Adrenal gland (tissue), 9 donors: ENCODE measurements at regions not wholly inside any gene's neighbourhood (a gene's known extent, or its start where the extent isn't known, plus 50 kb on each side); places are given as distances from the start of the nearest gene placed in this dataset.

Experiments
- DNase-seq, 7 donors: peaks; one replicate each; pipeline ENCODE4 v3.0.0-alpha.2; 2019 to 2020
- H3K27ac ChIP-seq, 5 donors: fragments of 200-600 bp; sonication (generic) in 4 of 5; 1 replicate in 3 of 5; 2 replicates in 2 of 5; pipeline versions ENCODE4 v1.5.1 to v1.8.0; 2016 to 2020; ENCODE audit warnings: mild to moderate bottlenecking in 1 of 5
- H3K27me3 ChIP-seq: fragments of 200-600 bp; 2 replicates; pipeline ENCODE4 v1.8.0; 2021
- H3K36me3 ChIP-seq, 2 donors: fragments of 200-600 bp; replicated peaks in 1 of 2; 1 replicate in 1 of 2; 2 replicates in 1 of 2; pipeline versions ENCODE4 v1.5.1 to v1.8.0; 2018 to 2022
- H3K4me1 ChIP-seq, 2 donors: fragments of 200-600 bp; replicated peaks in 1 of 2; 1 replicate in 1 of 2; 2 replicates in 1 of 2; pipeline versions ENCODE4 v1.5.1 to v1.8.0; 2018 to 2021
- H3K4me3 ChIP-seq, 4 donors: fragments of 200-600 bp; sonication (generic) in 3 of 4; one replicate each; pipeline ENCODE4 v1.5.1; 2016 to 2018
- H3K9me3 ChIP-seq, 3 donors: fragments of 200-600 bp; sonication (generic) in 1 of 3; replicated peaks in 1 of 3; 1 replicate in 2 of 3; 2 replicates in 1 of 3; pipeline versions ENCODE4 v1.5.1 to v1.8.0; 2016 to 2021
- POLR2A ChIP-seq, 2 donors: fragments of 450-650 bp; IDR thresholded peaks; one replicate each; pipeline ENCODE4 v1.6.1; 2017; ENCODE audit warnings: antibody characterized with exemption in 2 of 2, mild to moderate bottlenecking in 2 of 2, moderate library complexity in 1 of 2
- WGBS, 4 donors: extraction: QIAGEN DNeasy Blood & Tissue Kit in 2 of 4; methylation state at CpG; one replicate each; pipeline versions ENCODE4 v1.1.5 to v1.1.7; 2013 to 2017; 5-methylcytosine and 5-hydroxymethylcytosine counted together
- intact Hi-C, 2 donors: fragments of 100-400 bp; cut with DNase I; formaldehyde crosslinking; loops; one replicate each; pipeline versions ENCODE4 v1.14.1 to v1.15.0; 2022 to 2023
- TF ChIP-seq, protein P1 (sequence below), 6 experiments: fragments of 450-650 bp in 4 of 6; fragments of 200-600 bp in 2 of 6; sonication (generic) in 1 of 6; IDR thresholded peaks; 1 replicate in 5 of 6; 2 replicates in 1 of 6; pipeline versions ENCODE4 v1.5.1 to v1.8.0; 2016 to 2021; ENCODE audit warnings: antibody characterized with exemption in 6 of 6, mild to moderate bottlenecking in 2 of 6, moderate library complexity in 1 of 6
- donor health status: healthy with polysubstance abuse.
- donor health status: Bipolar disorder and iron deficiency.
- donor health status: DM: yes; HTN: yes; CAD: no.
- donor health status: DM: no; HTN: no; CAD: no.
- donor health status: DM: no; HTN: no; CAD: no.

DNA sequence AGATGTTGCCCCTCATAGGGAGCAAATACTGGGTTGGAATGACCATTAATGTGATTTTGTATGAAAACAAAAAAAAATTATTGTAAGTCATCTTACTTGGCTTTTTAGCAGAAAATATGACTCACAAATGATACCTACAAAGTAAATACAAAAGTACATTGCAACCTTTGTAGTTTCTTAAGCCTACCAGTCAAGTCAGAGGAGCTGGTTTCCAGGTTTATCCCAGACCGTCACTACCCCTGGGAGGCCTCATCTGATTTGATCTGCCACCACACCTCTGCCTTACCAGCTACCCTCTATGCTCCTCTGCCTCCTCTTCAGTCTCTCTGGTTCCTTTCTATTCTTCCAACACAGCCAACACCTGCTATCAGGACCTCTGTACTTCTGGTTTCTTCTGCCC is 349.9 kb upstream of the CCNH start:
- H3K36me3 ChIP-seq: no peaks in the 10 kb centered on the region
- H3K27me3 ChIP-seq: no peaks in the 10 kb centered on the region
- no peak overlapping the region for H3K27ac ChIP-seq
- TF ChIP-seq, protein P1, sequence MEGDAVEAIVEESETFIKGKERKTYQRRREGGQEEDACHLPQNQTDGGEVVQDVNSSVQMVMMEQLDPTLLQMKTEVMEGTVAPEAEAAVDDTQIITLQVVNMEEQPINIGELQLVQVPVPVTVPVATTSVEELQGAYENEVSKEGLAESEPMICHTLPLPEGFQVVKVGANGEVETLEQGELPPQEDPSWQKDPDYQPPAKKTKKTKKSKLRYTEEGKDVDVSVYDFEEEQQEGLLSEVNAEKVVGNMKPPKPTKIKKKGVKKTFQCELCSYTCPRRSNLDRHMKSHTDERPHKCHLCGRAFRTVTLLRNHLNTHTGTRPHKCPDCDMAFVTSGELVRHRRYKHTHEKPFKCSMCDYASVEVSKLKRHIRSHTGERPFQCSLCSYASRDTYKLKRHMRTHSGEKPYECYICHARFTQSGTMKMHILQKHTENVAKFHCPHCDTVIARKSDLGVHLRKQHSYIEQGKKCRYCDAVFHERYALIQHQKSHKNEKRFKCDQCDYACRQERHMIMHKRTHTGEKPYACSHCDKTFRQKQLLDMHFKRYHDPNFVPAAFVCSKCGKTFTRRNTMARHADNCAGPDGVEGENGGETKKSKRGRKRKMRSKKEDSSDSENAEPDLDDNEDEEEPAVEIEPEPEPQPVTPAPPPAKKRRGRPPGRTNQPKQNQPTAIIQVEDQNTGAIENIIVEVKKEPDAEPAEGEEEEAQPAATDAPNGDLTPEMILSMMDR (IDR thresholded peaks at IDR 0.05): no peak
- no peak for TF ChIP-seq POLR2A (IDR thresholded peaks at IDR 0.05)
- no peaks in the 10 kb centered on the region for H3K9me3 ChIP-seq
- H3K4me1 ChIP-seq: no peaks in the 10 kb centered on the region
- H3K4me3 ChIP-seq: no peak overlapping the region
- intact Hi-C loops: no loop called here
- DNase-seq: no peak
- WGBS, 4 donors: 71 to 78% (median 77%) methylated on average over 1 of the region's 1 CpG

- no peaks in the 10 kb centered on the region for H3K27me3 ChIP-seq
- no peak for TF ChIP-seq POLR2A (IDR thresholded peaks at IDR 0.05)
- TF ChIP-seq, protein P1 (IDR thresholded peaks at IDR 0.05): no peak
- intact Hi-C loops: no loop called here
- H3K27ac ChIP-seq: no peak overlapping the region
- H3K36me3 ChIP-seq: no peaks in the 10 kb centered on the region
- no peaks in the 10 kb centered on the region for H3K9me3 ChIP-seq
- no peak overlapping the region for H3K4me3 ChIP-seq
- no peaks in the 10 kb centered on the region for H3K4me1 ChIP-seq
- no peak for DNase-seq
- 52 to 70% (median 59%) methylated on average over 1 of the region's 1 CpG for WGBS, 4 donors
Observed at GRCh38 chr5:87756951-87757350, 344.2 kb upstream of the CCNH start.

- 33 to 42% (median 40%) methylated on average over 5 of the region's 5 CpGs for WGBS, 4 donors
- TF ChIP-seq, protein P1 (IDR thresholded peaks at IDR 0.05): no peak
- TF ChIP-seq POLR2A (IDR thresholded peaks at IDR 0.05): no peak
- Histone ChIP-seq H3K9me3 (no peaks in the 10 kb centered on the region), H3K4me1 (no peaks in the 10 kb centered on the region), H3K27ac (no peak overlapping the region), H3K4me3 (no peak overlapping the region), H3K27me3 (no peaks in the 10 kb centered on the region), H3K36me3 (no peaks in the 10 kb centered on the region)
- intact Hi-C loops: no loop called here
- DNase-seq: no peak
Observed at GRCh38 chr5:87755360-87755759, 342.6 kb upstream of the CCNH start.

DNA sequence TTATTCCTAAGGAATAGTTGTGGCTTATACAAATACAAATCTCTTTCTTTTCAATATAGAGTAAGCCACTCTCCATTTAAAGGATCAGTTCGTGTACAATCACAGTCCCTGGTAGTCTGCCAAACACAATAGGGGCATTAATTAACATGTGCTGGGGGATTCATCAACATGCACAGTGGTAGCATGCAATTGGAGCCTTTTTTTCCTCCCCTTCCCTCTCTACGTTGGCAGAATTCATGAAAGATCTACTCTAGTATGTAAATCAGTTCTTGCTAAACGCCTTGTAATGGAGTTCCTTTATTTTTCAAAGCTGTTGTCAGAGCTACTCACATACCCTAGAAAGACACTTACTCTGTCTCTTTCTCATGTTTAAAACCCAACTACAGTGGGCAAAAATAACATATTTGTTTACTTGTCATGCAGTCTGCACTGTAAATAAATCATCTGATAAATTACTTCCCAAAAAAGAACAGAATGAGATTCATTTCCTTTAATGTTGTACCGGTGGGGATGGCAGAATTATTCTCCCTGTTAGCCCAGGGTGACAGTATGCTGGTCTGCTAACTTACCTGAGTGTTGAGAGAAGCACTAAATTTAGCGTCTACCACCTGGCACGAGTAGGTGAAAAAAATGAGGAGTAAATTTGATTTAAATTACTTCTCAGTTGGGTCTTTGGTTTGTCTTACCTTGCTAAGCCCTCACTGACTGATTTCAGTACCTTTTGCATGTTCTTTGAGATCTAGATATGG is 341.5 kb upstream of the CCNH start:
- Histone ChIP-seq H3K4me1 (no peaks in the 10 kb centered on the region), H3K9me3 (no peaks in the 10 kb centered on the region), H3K36me3 (no peaks in the 10 kb centered on the region), H3K27me3 (no peaks in the 10 kb centered on the region), H3K4me3 (no peak overlapping the region), H3K27ac (no peak overlapping the region)
- WGBS, 4 donors: 9 to 26% (median 12%) methylated on average over 6 of the region's 6 CpGs
- intact Hi-C loops: no loop called here
- TF ChIP-seq, protein P1 (IDR thresholded peaks at IDR 0.05): no peak
- TF ChIP-seq POLR2A (IDR thresholded peaks at IDR 0.05): no peak
- no peak for DNase-seq
